ENCODE measurements at regions not wholly inside any gene's neighbourhood (a gene's known extent, or its start where the extent isn't known, plus 50 kb on each side); places are given as distances from the start of the nearest gene placed in this dataset.
A peak's percentile ranks its signal among the peaks of the same experiment; 100 is the strongest.

GRCh38 chr3:191721990-191722389 is 261.0 kb downstream of the PYDC2 start:
- no peak for DNase-seq
- Histone ChIP-seq H3K36me3 (no peaks in the 10 kb centered on the region), H3K4me1 (no peaks in the 10 kb centered on the region), H3K27ac (peak overlapping the region in 7 of 8 donors; percentile 66 to 81 (median 70)), H3K27me3 (replicated peaks in 1 of 7) (no peaks in the 10 kb centered on the region), H3K4me3 (no peak overlapping the region), H3K9me3 (no peaks in the 10 kb centered on the region)
- WGBS, 5 donors = 33 to 46% (median 42%) methylated on average over 1 of the region's 1 CpG
- intact Hi-C loops (cut with DNase I; ENCODE audit: low total_unique reads) = no loop called here
- no peak for TF ChIP-seq POLR2AphosphoS5 (IDR thresholded peaks at IDR 0.05)
- no peak for TF ChIP-seq POLR2A (IDR thresholded peaks at IDR 0.05)
- TF ChIP-seq CTCF (IDR thresholded peaks at IDR 0.05 in 8 of 11, conservative IDR thresholded peaks at IDR 0.05 in 3 of 11) = no peak

GRCh38 chr3:191727338-191727737 is 266.4 kb downstream of the PYDC2 start:
- no peak overlapping the region for H3K27ac ChIP-seq
- no peaks in the 10 kb centered on the region for H3K36me3 ChIP-seq
- no peak for TF ChIP-seq POLR2AphosphoS5 (IDR thresholded peaks at IDR 0.05)
- TF ChIP-seq CTCF (IDR thresholded peaks at IDR 0.05 in 8 of 11, conservative IDR thresholded peaks at IDR 0.05 in 3 of 11) = no peak
- TF ChIP-seq POLR2A (IDR thresholded peaks at IDR 0.05) = no peak
- no peak overlapping the region for H3K4me3 ChIP-seq
- no peak for DNase-seq
- no peaks in the 10 kb centered on the region for H3K4me1 ChIP-seq
- H3K9me3 ChIP-seq = peaks cover 0 to 3% (median 0%) of the 10 kb centered on the region in 8 donors
- 62 to 75% (median 67%) methylated on average over 1 of the region's 1 CpG for WGBS, 5 donors
- no peaks in the 10 kb centered on the region for H3K27me3 ChIP-seq (replicated peaks in 1 of 7)
- intact Hi-C loops (cut with DNase I; ENCODE audit: low total_unique reads) = no loop called here

- 57 to 71% (median 58%) methylated on average over 1 of the region's 1 CpG for WGBS, 5 donors
- no peak overlapping the region for H3K27ac ChIP-seq
These were observed 267.2 kb downstream of the PYDC2 start for GRCh38 chr3:191728186-191728585.

GRCh38 chr3:191737742-191738141 is 276.8 kb downstream of the PYDC2 start:
- no peak overlapping the region for H3K27ac ChIP-seq
- DNase-seq = no peak
- no peak overlapping the region for H3K4me3 ChIP-seq
- no peaks in the 10 kb centered on the region for H3K36me3 ChIP-seq
- intact Hi-C loops (cut with DNase I; ENCODE audit: low total_unique reads) = no loop called here
- no peaks in the 10 kb centered on the region for H3K4me1 ChIP-seq
- H3K9me3 ChIP-seq = peaks cover 0 to 79% (median 42%) of the 10 kb centered on the region in 8 donors
- no peak for TF ChIP-seq CTCF (IDR thresholded peaks at IDR 0.05 in 8 of 11, conservative IDR thresholded peaks at IDR 0.05 in 3 of 11)
- no peak for TF ChIP-seq POLR2A (IDR thresholded peaks at IDR 0.05)
- no peak for TF ChIP-seq POLR2AphosphoS5 (IDR thresholded peaks at IDR 0.05)
- no peaks in the 10 kb centered on the region for H3K27me3 ChIP-seq (replicated peaks in 1 of 7)
- WGBS, 5 donors = 46 to 55% (median 51%) methylated on average over 1 of the region's 1 CpG; no CpG with 5 or more reads in 1 of the 5 donors

More at GRCh38 chr3:191728186-191728585, 267.2 kb downstream of the PYDC2 start:
- Histone ChIP-seq H3K36me3 (no peaks in the 10 kb centered on the region), H3K9me3 (peaks cover 0 to 3% (median 0%) of the 10 kb centered on the region in 8 donors), H3K4me1 (no peaks in the 10 kb centered on the region), H3K4me3 (no peak overlapping the region), H3K27me3 (replicated peaks in 1 of 7) (no peaks in the 10 kb centered on the region)
- TF ChIP-seq POLR2AphosphoS5 (IDR thresholded peaks at IDR 0.05) = no peak
- TF ChIP-seq POLR2A (IDR thresholded peaks at IDR 0.05) = no peak
- TF ChIP-seq CTCF (IDR thresholded peaks at IDR 0.05 in 8 of 11, conservative IDR thresholded peaks at IDR 0.05 in 3 of 11) = no peak
- intact Hi-C loops (cut with DNase I; ENCODE audit: low total_unique reads) = no loop called here
- DNase-seq = no peak

All from spleen (tissue), 11 donors.